Stomach smooth muscle (tissue), 2 donors: ENCODE measurements at regions not wholly inside any gene's neighbourhood (a gene's known extent, or its start where the extent isn't known, plus 50 kb on each side); places are given as distances from the start of the nearest gene placed in this dataset.

Experiments
- H3K27ac ChIP-seq: one replicate; pipeline ENCODE4 v1.7.0; 2013; ENCODE audit warnings: mild to moderate bottlenecking, low read length, inconsistent platforms
- H3K27me3 ChIP-seq, 2 donors: one replicate each; pipeline ENCODE4 v1.7.0; 2013; ENCODE audit warnings: low read length in 2 of 2; ENCODE audit not compliant: insufficient read depth in 2 of 2, control insufficient read depth in 1 of 2
- H3K36me3 ChIP-seq, 2 donors: one replicate each; pipeline ENCODE4 v1.7.0; 2013; ENCODE audit warnings: low read length in 2 of 2; ENCODE audit not compliant: control insufficient read depth in 2 of 2, insufficient read depth in 2 of 2
- H3K4me1 ChIP-seq: one replicate; pipeline ENCODE4 v1.7.0; 2013; ENCODE audit warnings: low read length; ENCODE audit not compliant: control insufficient read depth, insufficient read depth
- H3K4me3 ChIP-seq, 2 donors: one replicate each; pipeline ENCODE4 v1.7.0; 2013; ENCODE audit warnings: low read length in 2 of 2
- H3K9ac ChIP-seq, 2 donors: one replicate each; pipeline ENCODE4 v1.7.0; 2013; ENCODE audit warnings: low read length in 2 of 2, mild to moderate bottlenecking in 1 of 2
- H3K9me3 ChIP-seq, 2 donors: one replicate each; pipeline ENCODE4 v1.7.0; 2013; ENCODE audit warnings: low read length in 2 of 2; ENCODE audit not compliant: control insufficient read depth in 2 of 2
- donor health status: healthy.
- donor health status: Pancreatic carcinoma.

- no peak overlapping the region for H3K9ac ChIP-seq
- no peaks in the 10 kb centered on the region for H3K9me3 ChIP-seq
- H3K36me3 ChIP-seq = no peaks in the 10 kb centered on the region
- no peak overlapping the region for H3K27ac ChIP-seq
- no peak overlapping the region for H3K4me3 ChIP-seq
- H3K27me3 ChIP-seq = peaks cover 0 to 2% of the 10 kb centered on the region in 2 donors
- peaks cover 4% of the 10 kb centered on the region for H3K4me1 ChIP-seq
Measured at GRCh38 chr10:120984221-120984620, 133.1 kb downstream of the WDR11 start.

GRCh38 chr10:120987359-120987758 is 136.2 kb downstream of the WDR11 start:
- no peaks in the 10 kb centered on the region for H3K36me3 ChIP-seq
- H3K9ac ChIP-seq = no peak overlapping the region
- H3K27ac ChIP-seq = no peak overlapping the region
- H3K9me3 ChIP-seq = no peaks in the 10 kb centered on the region
- H3K4me3 ChIP-seq = no peak overlapping the region
- no peaks in the 10 kb centered on the region for H3K4me1 ChIP-seq
- no peaks in the 10 kb centered on the region for H3K27me3 ChIP-seq

DNA sequence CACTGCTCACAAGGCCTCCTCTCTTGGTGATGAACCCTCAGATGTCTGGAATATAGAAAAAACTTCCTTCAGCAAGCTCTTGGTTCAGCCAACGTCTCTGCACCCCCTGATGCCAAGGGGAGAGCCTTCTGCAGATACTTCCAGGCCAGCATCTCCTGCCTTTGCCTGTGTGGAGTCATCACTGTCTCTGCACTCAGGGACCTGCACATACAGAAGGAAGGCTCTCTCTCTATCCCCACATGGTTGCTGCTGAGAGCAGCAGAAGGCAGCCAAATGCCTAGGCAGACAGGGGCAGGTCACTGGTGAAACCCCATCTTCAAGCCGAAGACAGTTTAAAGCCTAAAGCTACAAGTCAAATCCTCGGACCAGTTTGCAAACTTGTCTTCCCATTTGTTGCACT is 137.6 kb downstream of the WDR11 start:
- Histone ChIP-seq H3K27ac (no peak overlapping the region), H3K4me3 (no peak overlapping the region), H3K27me3 (no peaks in the 10 kb centered on the region), H3K36me3 (no peaks in the 10 kb centered on the region), H3K4me1 (no peaks in the 10 kb centered on the region), H3K9ac (no peak overlapping the region), H3K9me3 (no peaks in the 10 kb centered on the region)

GRCh38 chr10:120989279-120989678 is 138.1 kb downstream of the WDR11 start:
- H3K27me3 ChIP-seq = no peaks in the 10 kb centered on the region

GRCh38 chr10:120989996-120990598 is 138.9 kb downstream of the WDR11 start:
- H3K9ac ChIP-seq = no peak overlapping the region
- no peaks in the 10 kb centered on the region for H3K4me1 ChIP-seq
- no peaks in the 10 kb centered on the region for H3K9me3 ChIP-seq
- no peaks in the 10 kb centered on the region for H3K36me3 ChIP-seq
- no peak overlapping the region for H3K4me3 ChIP-seq
- no peak overlapping the region for H3K27ac ChIP-seq
- no peaks in the 10 kb centered on the region for H3K27me3 ChIP-seq

More at GRCh38 chr10:120989279-120989678, 138.1 kb downstream of the WDR11 start:
- Histone ChIP-seq H3K9ac (no peak overlapping the region), H3K9me3 (no peaks in the 10 kb centered on the region), H3K27ac (no peak overlapping the region), H3K4me3 (no peak overlapping the region), H3K36me3 (no peaks in the 10 kb centered on the region), H3K4me1 (no peaks in the 10 kb centered on the region)

GRCh38 chr10:120990831-120991230 is 139.7 kb downstream of the WDR11 start:
- no peak overlapping the region for H3K4me3 ChIP-seq
- no peak overlapping the region for H3K27ac ChIP-seq
- no peaks in the 10 kb centered on the region for H3K36me3 ChIP-seq
- H3K4me1 ChIP-seq = no peaks in the 10 kb centered on the region
- no peaks in the 10 kb centered on the region for H3K9me3 ChIP-seq
- no peak overlapping the region for H3K9ac ChIP-seq
- H3K27me3 ChIP-seq = no peaks in the 10 kb centered on the region

GRCh38 chr10:120993089-120993488 is 141.9 kb downstream of the WDR11 start:
- Histone ChIP-seq H3K4me1 (no peaks in the 10 kb centered on the region), H3K36me3 (no peaks in the 10 kb centered on the region), H3K27ac (no peak overlapping the region), H3K27me3 (no peaks in the 10 kb centered on the region), H3K4me3 (no peak overlapping the region), H3K9me3 (no peaks in the 10 kb centered on the region), H3K9ac (no peak overlapping the region)

- no peaks in the 10 kb centered on the region for H3K9me3 ChIP-seq
- no peak overlapping the region for H3K9ac ChIP-seq
- no peaks in the 10 kb centered on the region for H3K27me3 ChIP-seq
- no peak overlapping the region for H3K4me3 ChIP-seq
- no peaks in the 10 kb centered on the region for H3K4me1 ChIP-seq
- no peaks in the 10 kb centered on the region for H3K36me3 ChIP-seq
- H3K27ac ChIP-seq = no peak overlapping the region
Measured at GRCh38 chr10:120995768-120996167, 144.6 kb downstream of the WDR11 start.

GRCh38 chr10:120996456-120997034 is 145.4 kb downstream of the WDR11 start:
- no peaks in the 10 kb centered on the region for H3K36me3 ChIP-seq
- H3K4me3 ChIP-seq = no peak overlapping the region
- H3K4me1 ChIP-seq = no peaks in the 10 kb centered on the region
- no peaks in the 10 kb centered on the region for H3K9me3 ChIP-seq
- H3K27me3 ChIP-seq = no peaks in the 10 kb centered on the region
- H3K27ac ChIP-seq = no peak overlapping the region
- no peak overlapping the region for H3K9ac ChIP-seq

DNA sequence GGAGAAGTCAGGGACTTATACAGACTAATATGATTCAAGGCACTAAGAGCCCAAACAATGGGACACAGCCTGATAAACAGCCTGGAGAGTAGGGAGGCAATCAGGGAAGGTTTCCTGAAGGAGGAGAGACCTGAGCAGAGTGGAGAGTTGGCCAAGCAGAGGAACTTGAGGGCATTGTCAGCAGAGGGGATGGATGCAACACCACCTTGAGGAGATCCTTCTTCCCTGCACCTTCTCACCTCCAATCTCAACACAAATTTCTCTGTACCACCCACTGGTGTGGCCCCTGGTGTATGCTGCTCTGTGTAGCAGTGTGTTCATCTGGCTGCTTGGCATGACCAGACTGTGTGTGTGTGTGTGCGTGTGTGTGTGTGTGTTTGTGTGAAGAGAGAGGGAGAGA is 146.2 kb downstream of the WDR11 start:
- Histone ChIP-seq H3K9ac (no peak overlapping the region), H3K36me3 (no peaks in the 10 kb centered on the region), H3K27ac (no peak overlapping the region), H3K27me3 (no peaks in the 10 kb centered on the region), H3K4me1 (no peaks in the 10 kb centered on the region), H3K4me3 (no peak overlapping the region), H3K9me3 (no peaks in the 10 kb centered on the region)

DNA sequence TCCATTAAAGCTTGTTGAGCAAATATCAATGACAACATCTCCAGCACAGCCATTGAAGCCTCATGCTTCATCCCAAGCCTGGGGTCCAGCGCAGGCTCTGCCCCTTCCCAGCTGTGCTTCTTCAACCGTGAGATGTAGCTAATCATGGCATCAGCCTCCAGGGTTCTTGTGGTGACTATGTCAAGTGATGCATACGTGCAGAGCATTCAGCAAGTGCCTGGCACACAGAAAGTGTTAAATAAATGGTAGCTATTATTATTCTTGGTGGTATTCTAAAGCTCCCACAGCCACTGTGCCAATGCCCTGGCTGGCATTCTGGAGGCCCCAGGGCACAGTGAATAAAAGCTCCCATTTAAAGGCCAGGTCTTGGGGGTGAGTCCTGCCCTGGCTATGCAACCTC is 146.6 kb downstream of the WDR11 start:
- H3K27me3 ChIP-seq = no peaks in the 10 kb centered on the region
- H3K9me3 ChIP-seq = no peaks in the 10 kb centered on the region
- H3K27ac ChIP-seq = no peak overlapping the region
- no peak overlapping the region for H3K4me3 ChIP-seq
- no peaks in the 10 kb centered on the region for H3K4me1 ChIP-seq
- H3K9ac ChIP-seq = no peak overlapping the region
- no peaks in the 10 kb centered on the region for H3K36me3 ChIP-seq
